AG04450 (cell line): ENCODE measurements at regions not wholly inside any gene's neighbourhood (a gene's known extent, or its start where the extent isn't known, plus 50 kb on each side); places are given as distances from the start of the nearest gene placed in this dataset.

Experiments used
- CTCF ChIA-PET: fragments of 300-600, 350-600 bp; formaldehyde crosslinking; extraction: SDS; loops from one replicate; lab custom pipeline; 2022; ENCODE audit warnings: antibody characterized with exemption, inconsistent platforms; lab: Charles Lee
- POLR2A ChIA-PET: fragments of 350-600 bp; formaldehyde crosslinking; extraction: SDS; loops from one replicate; lab custom pipeline; 2021; ENCODE audit warnings: antibody characterized with exemption, inconsistent platforms; lab: Yijun Ruan, JAX
- DNase-seq: peaks from one replicate; pipeline ENCODE4 v3.0.0-alpha.2; 2011; ENCODE audit warnings: low read depth, low spot score
- H3K27ac ChIP-seq: one replicate; pipeline ENCODE4 v1.5.1; 2012; ENCODE audit warnings: low read depth, low read length, control low read depth
- H3K27me3 ChIP-seq: one replicate; pipeline ENCODE4 v1.6.0; 2012; ENCODE audit warnings: low read length; ENCODE audit not compliant: control insufficient read depth, insufficient read depth
- H3K4me3 ChIP-seq: 2 replicates; pipeline ENCODE4 v1.5.1; 2011; ENCODE audit warnings: mild to moderate bottlenecking, low read depth, low read length, control low read depth
- H3K9me3 ChIP-seq: 2 replicates; pipeline ENCODE4 v1.5.1; 2012; ENCODE audit warnings: low read length; ENCODE audit not compliant: control insufficient read depth, insufficient read depth
- TF ChIP-seq, protein P1 (sequence below): IDR thresholded peaks from 2 replicates; pipeline ENCODE4 v1.5.1; 2011; ENCODE audit warnings: low read depth, low read length, control low read depth, inconsistent platforms

DNA sequence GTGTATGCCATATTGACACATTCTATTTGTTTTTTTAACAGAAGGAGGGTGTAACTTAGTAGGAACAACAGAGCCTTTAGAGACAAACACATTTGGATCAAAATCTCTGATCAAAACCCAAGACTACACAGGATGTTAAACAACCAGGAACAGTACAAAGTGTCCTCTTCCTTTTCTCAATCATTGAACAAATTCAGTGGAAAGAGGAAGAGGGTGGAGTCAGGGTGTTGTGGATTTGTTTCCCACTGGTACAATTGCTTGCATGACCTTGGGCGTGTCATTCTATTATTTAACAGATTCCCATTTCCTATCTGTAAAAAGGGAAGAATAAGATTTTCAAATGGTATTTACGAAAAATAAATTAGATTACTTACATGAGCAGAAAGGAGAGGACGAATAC, 1162.8 kb upstream of the PRKX start:
- ChIA-PET POLR2A (no interaction called here), CTCF (no interaction called here)
- TF ChIP-seq, protein P1, sequence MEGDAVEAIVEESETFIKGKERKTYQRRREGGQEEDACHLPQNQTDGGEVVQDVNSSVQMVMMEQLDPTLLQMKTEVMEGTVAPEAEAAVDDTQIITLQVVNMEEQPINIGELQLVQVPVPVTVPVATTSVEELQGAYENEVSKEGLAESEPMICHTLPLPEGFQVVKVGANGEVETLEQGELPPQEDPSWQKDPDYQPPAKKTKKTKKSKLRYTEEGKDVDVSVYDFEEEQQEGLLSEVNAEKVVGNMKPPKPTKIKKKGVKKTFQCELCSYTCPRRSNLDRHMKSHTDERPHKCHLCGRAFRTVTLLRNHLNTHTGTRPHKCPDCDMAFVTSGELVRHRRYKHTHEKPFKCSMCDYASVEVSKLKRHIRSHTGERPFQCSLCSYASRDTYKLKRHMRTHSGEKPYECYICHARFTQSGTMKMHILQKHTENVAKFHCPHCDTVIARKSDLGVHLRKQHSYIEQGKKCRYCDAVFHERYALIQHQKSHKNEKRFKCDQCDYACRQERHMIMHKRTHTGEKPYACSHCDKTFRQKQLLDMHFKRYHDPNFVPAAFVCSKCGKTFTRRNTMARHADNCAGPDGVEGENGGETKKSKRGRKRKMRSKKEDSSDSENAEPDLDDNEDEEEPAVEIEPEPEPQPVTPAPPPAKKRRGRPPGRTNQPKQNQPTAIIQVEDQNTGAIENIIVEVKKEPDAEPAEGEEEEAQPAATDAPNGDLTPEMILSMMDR: no peak
- Histone ChIP-seq H3K27ac (no peak overlapping the region), H3K27me3 (no peaks in the 10 kb centered on the region), H3K9me3 (no peaks in the 10 kb centered on the region; the same call in 1 of the 2 replicates), H3K4me3 (no peak overlapping the region)
- DNase-seq: no peak

DNA sequence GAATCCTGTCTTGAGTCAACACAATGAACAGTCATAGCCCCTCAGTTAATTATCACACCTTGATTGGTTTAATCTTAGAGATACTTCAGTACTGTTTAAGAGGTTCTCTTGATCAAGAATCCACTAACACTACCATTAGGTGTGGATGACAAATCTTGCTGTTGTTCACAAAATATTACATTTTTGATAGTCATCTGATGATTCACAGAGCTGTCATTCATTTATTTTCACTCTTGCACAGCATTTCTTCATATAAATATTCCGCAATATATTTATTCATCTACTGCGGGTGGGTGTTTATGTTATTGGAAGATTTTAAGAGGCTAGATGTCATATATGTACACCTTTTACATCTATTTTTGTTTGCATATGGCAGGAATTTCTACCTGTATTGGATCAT, 1138.1 kb upstream of the PRKX start:
- TF ChIP-seq, protein P1: no peak
- ChIA-PET POLR2A (no interaction called here), CTCF (no interaction called here)
- H3K27me3 ChIP-seq: no peaks in the 10 kb centered on the region
- no peak overlapping the region for H3K27ac ChIP-seq
- no peak overlapping the region for H3K4me3 ChIP-seq
- DNase-seq: no peak
- no peaks in the 10 kb centered on the region for H3K9me3 ChIP-seq

DNA sequence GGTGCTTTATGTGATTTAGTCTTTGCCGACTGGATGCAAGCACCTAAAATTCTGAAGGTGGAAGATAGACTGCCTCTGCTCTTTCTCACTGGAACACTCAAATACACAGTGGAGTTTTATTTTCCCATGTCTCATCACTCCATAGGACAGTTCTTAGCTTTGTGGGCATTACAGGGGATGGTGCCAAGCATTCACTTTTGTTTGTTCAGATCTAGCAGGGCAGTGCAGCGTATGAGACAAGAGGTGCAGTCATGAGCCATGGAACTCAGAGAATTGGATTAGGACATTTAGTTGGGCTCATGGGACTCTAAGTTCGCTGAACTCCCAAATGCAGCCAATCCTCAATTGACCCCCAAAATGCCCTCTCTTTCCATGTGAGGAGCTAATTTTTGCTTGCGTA, 1136.9 kb upstream of the PRKX start:
- no peaks in the 10 kb centered on the region for H3K9me3 ChIP-seq
- H3K27ac ChIP-seq: no peak overlapping the region
- ChIA-PET POLR2A (no interaction called here), CTCF (no interaction called here)
- TF ChIP-seq, protein P1: no peak
- no peak overlapping the region for H3K4me3 ChIP-seq
- no peak for DNase-seq
- H3K27me3 ChIP-seq: no peaks in the 10 kb centered on the region

GRCh38 chrX:4844376-4844775, 1130.9 kb upstream of the PRKX start:
- no peak for DNase-seq
- Histone ChIP-seq H3K27ac (no peak overlapping the region), H3K4me3 (no peak overlapping the region), H3K27me3 (no peaks in the 10 kb centered on the region), H3K9me3 (no peaks in the 10 kb centered on the region)
- ChIA-PET POLR2A (no interaction called here), CTCF (no interaction called here)
- TF ChIP-seq, protein P1: no peak

GRCh38 chrX:4841216-4841745, 1127.8 kb upstream of the PRKX start:
- TF ChIP-seq, protein P1: no peak
- DNase-seq: no peak
- H3K27ac ChIP-seq: no peak overlapping the region
- no peaks in the 10 kb centered on the region for H3K9me3 ChIP-seq
- H3K27me3 ChIP-seq: no peaks in the 10 kb centered on the region
- ChIA-PET POLR2A (no interaction called here), CTCF (no interaction called here)
- no peak overlapping the region for H3K4me3 ChIP-seq
